Thoracic aorta (tissue), 2 donors: ENCODE measurements at regions not wholly inside any gene's neighbourhood (a gene's known extent, or its start where the extent isn't known, plus 50 kb on each side); places are given as distances from the start of the nearest gene placed in this dataset.

ENCODE experiments used
- ATAC-seq: fragments of 150-250 bp; one replicate; pipeline ENCODE4 v1.8.0; 2017; ENCODE audit warnings: low read depth; ENCODE audit not compliant: insufficient number of reproducible peaks, low FRiP score
- DNase-seq: peaks from one replicate; pipeline ENCODE4 v3.0.0-alpha.2; 2020; ENCODE audit warnings: low spot score
- H3K27ac ChIP-seq, 2 donors: fragments of 200-600 bp; sonication (generic); 1 replicate in 1 of 2; 2 replicates in 1 of 2; pipeline ENCODE4 v1.5.1; 2016; ENCODE audit warnings: mild to moderate bottlenecking in 2 of 2, moderate library complexity in 2 of 2
- H3K27me3 ChIP-seq: fragments of 200-600 bp; sonication (generic); replicated peaks from 2 replicates; pipeline ENCODE4 v1.6.0; 2016; ENCODE audit warnings: mild to moderate bottlenecking; ENCODE audit not compliant: insufficient read depth
- H3K36me3 ChIP-seq: fragments of 200-600 bp; sonication (generic); one replicate; pipeline ENCODE4 v1.5.1; 2016
- H3K4me1 ChIP-seq, 2 donors: fragments of 200-600 bp; sonication (generic); 1 replicate in 1 of 2; 2 replicates in 1 of 2; pipeline versions ENCODE4 v1.5.1 to v1.6.0; 2016; ENCODE audit warnings: low read depth in 2 of 2, mild to moderate bottlenecking in 1 of 2; ENCODE audit not compliant: control insufficient read depth in 1 of 2
- H3K4me3 ChIP-seq: fragments of 200-600 bp; sonication (generic); 2 replicates; pipeline ENCODE4 v1.5.1; 2016; ENCODE audit warnings: mild to moderate bottlenecking
- H3K9me3 ChIP-seq: fragments of 200-600 bp; sonication (generic); 2 replicates; pipeline ENCODE4 v1.5.1; 2016
- TF ChIP-seq, protein P1 (sequence below): fragments of 200-600 bp; sonication (generic); IDR thresholded peaks from one replicate; pipeline ENCODE4 v1.5.1; 2019; ENCODE audit warnings: antibody characterized with exemption

- Histone ChIP-seq H3K4me3 (no peak overlapping the region), H3K27me3 (no peaks in the 10 kb centered on the region), H3K9me3 (no peaks in the 10 kb centered on the region), H3K36me3 (no peaks in the 10 kb centered on the region), H3K4me1 (no peaks in the 10 kb centered on the region), H3K27ac (no peak overlapping the region)
- no peak for ATAC-seq
- DNase-seq = no peak
- TF ChIP-seq, protein P1, sequence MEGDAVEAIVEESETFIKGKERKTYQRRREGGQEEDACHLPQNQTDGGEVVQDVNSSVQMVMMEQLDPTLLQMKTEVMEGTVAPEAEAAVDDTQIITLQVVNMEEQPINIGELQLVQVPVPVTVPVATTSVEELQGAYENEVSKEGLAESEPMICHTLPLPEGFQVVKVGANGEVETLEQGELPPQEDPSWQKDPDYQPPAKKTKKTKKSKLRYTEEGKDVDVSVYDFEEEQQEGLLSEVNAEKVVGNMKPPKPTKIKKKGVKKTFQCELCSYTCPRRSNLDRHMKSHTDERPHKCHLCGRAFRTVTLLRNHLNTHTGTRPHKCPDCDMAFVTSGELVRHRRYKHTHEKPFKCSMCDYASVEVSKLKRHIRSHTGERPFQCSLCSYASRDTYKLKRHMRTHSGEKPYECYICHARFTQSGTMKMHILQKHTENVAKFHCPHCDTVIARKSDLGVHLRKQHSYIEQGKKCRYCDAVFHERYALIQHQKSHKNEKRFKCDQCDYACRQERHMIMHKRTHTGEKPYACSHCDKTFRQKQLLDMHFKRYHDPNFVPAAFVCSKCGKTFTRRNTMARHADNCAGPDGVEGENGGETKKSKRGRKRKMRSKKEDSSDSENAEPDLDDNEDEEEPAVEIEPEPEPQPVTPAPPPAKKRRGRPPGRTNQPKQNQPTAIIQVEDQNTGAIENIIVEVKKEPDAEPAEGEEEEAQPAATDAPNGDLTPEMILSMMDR = no peak
These were observed 1587.3 kb upstream of the TENM3 start for GRCh38 chr4:180655886-180656285.

DNA sequence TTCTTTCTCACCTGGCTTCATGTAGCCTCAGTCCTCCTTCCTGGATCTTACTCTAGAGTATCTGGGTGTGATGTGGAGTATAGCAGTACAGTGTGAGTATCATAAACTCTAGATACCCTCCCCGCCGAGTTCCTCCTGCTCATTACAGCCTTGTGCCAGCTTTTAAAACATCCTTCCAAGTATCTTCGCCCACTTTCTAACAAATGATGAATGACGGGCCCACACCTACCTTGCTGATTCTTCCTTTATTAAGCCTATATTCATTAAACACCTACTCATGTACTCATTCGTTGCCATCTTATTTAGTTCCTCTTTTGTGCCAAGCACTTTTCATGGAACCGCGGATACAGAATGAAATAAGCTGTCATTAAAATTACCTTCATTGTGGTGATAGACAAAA lies 1585.3 kb upstream of the TENM3 start:
- H3K36me3 ChIP-seq = no peaks in the 10 kb centered on the region
- no peaks in the 10 kb centered on the region for H3K27me3 ChIP-seq
- no peaks in the 10 kb centered on the region for H3K4me1 ChIP-seq
- ATAC-seq (no peak), DNase-seq (no peak)
- H3K27ac ChIP-seq = no peak overlapping the region
- no peaks in the 10 kb centered on the region for H3K9me3 ChIP-seq
- H3K4me3 ChIP-seq = no peak overlapping the region
- TF ChIP-seq, protein P1 = no peak

GRCh38 chr4:180664766-180665368 lies 1578.3 kb upstream of the TENM3 start:
- no peak overlapping the region for H3K4me3 ChIP-seq
- TF ChIP-seq, protein P1 = peak; percentile 58
- no peaks in the 10 kb centered on the region for H3K9me3 ChIP-seq
- ATAC-seq = no peak
- no peak overlapping the region for H3K27ac ChIP-seq
- no peaks in the 10 kb centered on the region for H3K4me1 ChIP-seq
- H3K27me3 ChIP-seq = no peaks in the 10 kb centered on the region
- no peaks in the 10 kb centered on the region for H3K36me3 ChIP-seq
- no peak for DNase-seq

GRCh38 chr4:180665481-180665880 lies 1577.7 kb upstream of the TENM3 start:
- TF ChIP-seq, protein P1 = no peak
- Histone ChIP-seq H3K4me3 (no peak overlapping the region), H3K27ac (no peak overlapping the region), H3K27me3 (no peaks in the 10 kb centered on the region), H3K4me1 (no peaks in the 10 kb centered on the region), H3K9me3 (no peaks in the 10 kb centered on the region), H3K36me3 (no peaks in the 10 kb centered on the region)
- ATAC-seq (no peak), DNase-seq (no peak)

- no peaks in the 10 kb centered on the region for H3K27me3 ChIP-seq
- DNase-seq (no peak), ATAC-seq (no peak)
- H3K4me1 ChIP-seq = no peaks in the 10 kb centered on the region
- H3K27ac ChIP-seq = no peak overlapping the region
- H3K36me3 ChIP-seq = no peaks in the 10 kb centered on the region
- H3K4me3 ChIP-seq = no peak overlapping the region
- TF ChIP-seq, protein P1 = no peak
- H3K9me3 ChIP-seq = no peaks in the 10 kb centered on the region
These were observed 1577.0 kb upstream of the TENM3 start for GRCh38 chr4:180665994-180666824.
